Neutrophil (primary cell): ENCODE measurements at regions not wholly inside any gene's neighbourhood (a gene's known extent, or its start where the extent isn't known, plus 50 kb on each side); places are given as distances from the start of the nearest gene placed in this dataset.

Experiments
- H3K27ac ChIP-seq: fragments of 200-600 bp; sonication (generic); 2 replicates; pipeline ENCODE4 v1.5.1; 2016; ENCODE audit warnings: mild to moderate bottlenecking, moderate library complexity
- H3K27me3 ChIP-seq: fragments of 200-600 bp; sonication (generic); 2 replicates; pipeline ENCODE4 v1.6.0; 2016; ENCODE audit warnings: mild to moderate bottlenecking
- H3K36me3 ChIP-seq: fragments of 200-600 bp; sonication (generic); 2 replicates; pipeline ENCODE4 v1.5.1; 2017
- H3K4me1 ChIP-seq, 2 experiments: fragments of 200-600 bp in 1 of 2; sonication (generic) in 1 of 2; 1 replicate in 1 of 2; 2 replicates in 1 of 2; pipeline versions ENCODE4 v1.5.1 to v1.6.1; 2013 to 2016; ENCODE audit warnings: low read depth in 1 of 2, low read length in 1 of 2, mild to moderate bottlenecking in 1 of 2, moderate library complexity in 1 of 2; ENCODE audit not compliant: control insufficient read depth in 1 of 2, insufficient read depth in 1 of 2
- H3K4me3 ChIP-seq, 2 experiments: fragments of 200-600 bp in 1 of 2; sonication (generic) in 1 of 2; 1 replicate in 1 of 2; 2 replicates in 1 of 2; pipeline ENCODE4 v1.5.1; 2013 to 2016; ENCODE audit warnings: low read depth in 1 of 2, low read length in 1 of 2, mild to moderate bottlenecking in 1 of 2, moderate library complexity in 1 of 2
- H3K9me3 ChIP-seq: fragments of 200-600 bp; sonication (generic); 2 replicates; pipeline ENCODE4 v1.5.1; 2016
- TF ChIP-seq, protein P1 (sequence below): fragments of 200-600 bp; sonication (generic); IDR thresholded peaks from 2 replicates; pipeline ENCODE4 v1.5.1; 2016; ENCODE audit warnings: antibody characterized with exemption

- no peak overlapping the region for H3K4me3 ChIP-seq
- no peaks in the 10 kb centered on the region for H3K4me1 ChIP-seq
- TF ChIP-seq, protein P1, sequence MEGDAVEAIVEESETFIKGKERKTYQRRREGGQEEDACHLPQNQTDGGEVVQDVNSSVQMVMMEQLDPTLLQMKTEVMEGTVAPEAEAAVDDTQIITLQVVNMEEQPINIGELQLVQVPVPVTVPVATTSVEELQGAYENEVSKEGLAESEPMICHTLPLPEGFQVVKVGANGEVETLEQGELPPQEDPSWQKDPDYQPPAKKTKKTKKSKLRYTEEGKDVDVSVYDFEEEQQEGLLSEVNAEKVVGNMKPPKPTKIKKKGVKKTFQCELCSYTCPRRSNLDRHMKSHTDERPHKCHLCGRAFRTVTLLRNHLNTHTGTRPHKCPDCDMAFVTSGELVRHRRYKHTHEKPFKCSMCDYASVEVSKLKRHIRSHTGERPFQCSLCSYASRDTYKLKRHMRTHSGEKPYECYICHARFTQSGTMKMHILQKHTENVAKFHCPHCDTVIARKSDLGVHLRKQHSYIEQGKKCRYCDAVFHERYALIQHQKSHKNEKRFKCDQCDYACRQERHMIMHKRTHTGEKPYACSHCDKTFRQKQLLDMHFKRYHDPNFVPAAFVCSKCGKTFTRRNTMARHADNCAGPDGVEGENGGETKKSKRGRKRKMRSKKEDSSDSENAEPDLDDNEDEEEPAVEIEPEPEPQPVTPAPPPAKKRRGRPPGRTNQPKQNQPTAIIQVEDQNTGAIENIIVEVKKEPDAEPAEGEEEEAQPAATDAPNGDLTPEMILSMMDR: no peak
- no peaks in the 10 kb centered on the region for H3K9me3 ChIP-seq
- H3K27me3 ChIP-seq: peaks cover 17% of the 10 kb centered on the region
- no peaks in the 10 kb centered on the region for H3K36me3 ChIP-seq
- H3K27ac ChIP-seq: no peak overlapping the region
Observed at GRCh38 chr11:15772981-15773380, 583.4 kb downstream of the SOX6 start.

DNA sequence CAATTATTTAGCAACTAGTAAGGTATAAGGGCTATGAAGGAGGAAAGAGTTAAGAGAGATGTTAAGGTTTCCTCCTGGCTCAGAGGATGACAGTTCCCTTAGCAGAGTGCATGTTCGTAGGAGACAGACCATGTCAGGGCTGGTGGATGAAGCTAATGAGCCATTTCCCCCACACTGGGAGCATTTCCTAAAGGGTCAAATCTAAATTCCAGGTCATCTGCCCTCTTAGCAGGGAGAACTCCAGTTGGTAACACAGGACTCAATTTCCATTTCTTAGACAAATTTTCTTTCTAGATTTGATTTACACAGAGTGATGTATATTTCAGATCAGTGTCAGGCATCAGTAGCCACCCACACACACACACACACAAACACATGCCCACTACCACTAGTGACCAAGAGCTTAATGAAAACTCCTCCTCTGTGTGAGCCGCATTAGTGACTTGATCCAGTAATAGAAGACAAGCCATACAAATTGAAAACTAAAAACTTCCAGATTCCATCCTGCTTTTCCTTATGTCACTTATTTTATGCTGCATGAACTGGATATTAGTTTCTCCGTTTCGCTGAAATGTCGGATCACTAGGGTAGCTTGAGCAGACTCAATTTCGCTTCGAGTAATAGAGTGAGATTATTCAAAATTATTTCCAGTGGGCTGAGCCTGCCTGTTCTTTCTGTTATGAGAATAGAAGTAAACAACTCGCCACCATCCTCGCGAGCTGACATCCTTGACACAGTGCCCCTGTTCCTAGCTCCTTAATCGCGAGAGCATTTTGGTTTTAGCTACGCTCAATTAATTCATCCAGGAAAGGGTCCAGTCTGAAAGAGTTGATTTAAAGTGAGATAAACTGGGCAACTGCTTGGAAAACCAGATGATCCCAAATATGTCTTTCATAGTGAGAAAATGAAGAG, 582.6 kb downstream of the SOX6 start:
- TF ChIP-seq, protein P1: no peak
- no peak overlapping the region for H3K4me3 ChIP-seq
- no peak overlapping the region for H3K27ac ChIP-seq
- no peaks in the 10 kb centered on the region for H3K4me1 ChIP-seq
- no peaks in the 10 kb centered on the region for H3K36me3 ChIP-seq
- no peaks in the 10 kb centered on the region for H3K9me3 ChIP-seq
- peaks cover 17% of the 10 kb centered on the region for H3K27me3 ChIP-seq

DNA sequence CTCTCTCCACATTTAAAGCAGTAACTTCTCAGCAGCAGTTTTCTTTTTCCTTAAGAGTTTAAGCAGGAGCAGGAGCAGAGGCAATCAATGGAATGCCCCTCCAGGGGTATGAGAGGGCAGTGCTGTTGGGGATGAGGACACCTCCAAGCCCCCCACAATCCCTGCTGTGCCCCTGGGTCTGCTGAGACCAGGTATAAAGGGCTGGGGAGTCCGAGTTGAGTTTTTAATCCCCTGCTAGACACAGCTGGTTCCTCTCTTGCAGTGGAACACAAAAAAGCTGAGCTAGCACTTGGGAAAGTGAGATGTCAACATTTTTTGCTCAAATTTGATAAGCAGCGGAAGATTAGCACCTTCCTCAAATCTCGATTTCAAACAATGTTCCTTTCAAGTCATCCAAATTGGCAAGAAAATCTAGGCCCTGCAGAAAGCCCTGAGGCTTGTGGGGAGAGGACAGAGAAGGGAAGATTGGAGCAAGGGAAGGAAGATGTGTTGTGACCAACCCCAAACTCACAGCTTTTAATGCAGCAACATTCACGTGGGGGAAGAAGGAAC, 581.9 kb downstream of the SOX6 start:
- no peaks in the 10 kb centered on the region for H3K4me1 ChIP-seq
- TF ChIP-seq, protein P1: no peak
- H3K27ac ChIP-seq: no peak overlapping the region
- H3K27me3 ChIP-seq: peaks cover 17% of the 10 kb centered on the region
- H3K4me3 ChIP-seq: no peak overlapping the region
- H3K36me3 ChIP-seq: no peaks in the 10 kb centered on the region
- no peaks in the 10 kb centered on the region for H3K9me3 ChIP-seq

- H3K36me3 ChIP-seq: no peaks in the 10 kb centered on the region
- H3K27me3 ChIP-seq: peaks cover 17% of the 10 kb centered on the region
- TF ChIP-seq, protein P1: no peak
- no peak overlapping the region for H3K4me3 ChIP-seq
- H3K4me1 ChIP-seq: no peaks in the 10 kb centered on the region
- no peak overlapping the region for H3K27ac ChIP-seq
- H3K9me3 ChIP-seq: no peaks in the 10 kb centered on the region
Observed at GRCh38 chr11:15775015-15775541, 581.3 kb downstream of the SOX6 start.

DNA sequence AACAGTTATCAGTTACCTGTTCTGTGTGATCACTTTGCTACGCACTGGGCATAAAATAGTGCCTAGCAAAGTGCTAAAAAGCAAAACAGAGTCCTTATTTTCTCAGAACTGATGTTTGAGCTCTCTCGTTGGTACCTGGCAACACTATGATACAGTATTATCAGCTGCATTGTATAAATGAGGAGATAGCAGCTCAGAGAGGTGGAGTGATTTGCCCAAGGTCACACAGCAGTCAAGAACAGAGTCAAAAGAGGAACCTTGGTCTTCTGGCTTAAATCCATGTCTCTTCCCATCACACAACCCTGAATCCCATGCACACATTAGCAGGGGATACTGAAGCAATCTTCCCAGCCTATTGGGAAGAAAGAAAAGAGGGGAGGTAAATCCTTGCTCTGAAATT, 580.5 kb downstream of the SOX6 start:
- TF ChIP-seq, protein P1: no peak
- Histone ChIP-seq H3K4me3 (no peak overlapping the region), H3K9me3 (no peaks in the 10 kb centered on the region), H3K4me1 (no peaks in the 10 kb centered on the region), H3K36me3 (no peaks in the 10 kb centered on the region), H3K27ac (no peak overlapping the region), H3K27me3 (peaks cover 17% of the 10 kb centered on the region)
